GM19240 (cell line): ENCODE measurements at regions not wholly inside any gene's neighbourhood (a gene's known extent, or its start where the extent isn't known, plus 50 kb on each side); places are given as distances from the start of the nearest gene placed in this dataset.
"Not testable (repeated sequence)": the region's sequence is repeated elsewhere in the genome, so short reads cannot be mapped to it uniquely, and the experiment has no call there.

Experiments
- DNase-seq: peaks from one replicate; pipeline ENCODE4 v3.0.0; 2011; ENCODE audit warnings: low spot score; ENCODE audit not compliant: insufficient read length

- no peak for DNase-seq
Measured at GRCh38 chr7:17437586-17437985, 139.1 kb downstream of the AHR start.

DNA sequence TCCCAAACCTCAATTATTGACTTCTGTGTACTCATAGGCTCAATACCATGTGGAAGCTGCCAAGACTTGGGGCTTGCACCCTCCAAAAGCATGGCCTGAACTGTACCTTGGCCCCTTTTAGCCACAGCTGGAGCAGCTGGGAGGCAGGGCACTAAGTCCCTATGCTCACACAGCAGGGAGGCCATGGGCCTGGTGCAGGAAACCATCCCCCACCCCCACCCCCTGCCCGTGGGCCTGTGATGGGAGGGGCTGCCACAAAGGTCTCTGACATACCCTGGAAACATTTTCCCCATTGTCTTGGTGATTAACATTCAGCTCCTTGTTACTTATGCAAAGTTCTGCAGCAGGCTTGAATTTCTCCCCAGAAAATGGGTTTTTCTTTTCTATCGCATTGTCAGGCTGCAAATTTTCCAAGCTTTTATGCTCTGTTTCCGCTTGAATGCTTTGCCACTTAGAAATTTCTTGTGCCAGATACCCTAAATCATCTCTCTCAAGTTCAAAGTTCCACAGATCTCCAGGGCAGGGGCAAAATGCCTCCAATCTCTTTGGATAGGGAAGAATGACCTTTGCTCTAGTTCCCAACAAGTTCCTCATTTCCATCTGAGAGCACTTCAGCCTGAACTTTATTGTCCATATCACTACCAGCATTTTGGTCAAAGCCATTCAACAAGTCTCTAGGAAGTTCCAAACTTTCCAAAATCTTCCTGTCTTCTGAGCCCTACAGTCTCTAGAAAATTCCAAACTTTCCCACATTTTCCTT lies 141.8 kb downstream of the AHR start:
- DNase-seq: not testable (repeated sequence)

DNA sequence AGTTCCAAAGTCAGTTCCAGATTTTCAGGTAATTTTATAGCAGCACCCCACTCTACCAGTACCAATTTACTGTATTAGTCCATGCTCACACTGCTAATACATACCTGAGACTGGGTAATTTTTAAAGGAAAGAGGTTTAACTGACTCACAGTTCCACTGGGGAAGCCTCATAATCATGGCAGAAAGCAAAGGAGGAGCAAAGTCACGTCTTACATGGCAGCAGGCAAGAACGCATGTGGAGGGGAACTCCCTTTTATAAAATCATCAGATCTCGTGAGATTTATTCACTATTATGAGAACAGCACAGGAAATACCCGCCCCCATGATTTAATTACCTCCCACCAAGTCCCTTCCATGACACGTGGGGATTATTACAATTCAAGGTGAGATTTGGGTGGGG lies 142.4 kb downstream of the AHR start:
- DNase-seq: no peak

DNA sequence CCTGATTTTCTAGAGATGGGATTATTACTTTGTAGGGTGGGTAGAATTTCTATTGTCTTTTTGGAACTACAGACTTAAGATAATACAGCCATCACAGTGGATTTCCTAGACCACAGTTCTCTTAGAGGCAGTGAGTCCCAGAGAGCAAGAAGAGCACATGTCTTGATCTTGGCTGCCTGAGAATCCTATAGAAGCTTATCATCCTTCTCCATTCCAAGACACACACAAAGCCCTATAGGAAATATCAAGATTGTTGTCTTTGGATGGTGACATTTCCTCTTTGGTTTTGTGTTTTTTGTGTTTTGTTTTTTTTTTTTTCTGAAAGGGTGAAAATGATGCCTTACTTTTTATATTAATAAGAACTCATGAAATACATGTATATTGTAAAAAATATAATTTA lies 143.1 kb downstream of the AHR start:
- no peak for DNase-seq

- no peak for DNase-seq
Measured at GRCh38 chr7:17444151-17444550, 145.7 kb downstream of the AHR start.

DNA sequence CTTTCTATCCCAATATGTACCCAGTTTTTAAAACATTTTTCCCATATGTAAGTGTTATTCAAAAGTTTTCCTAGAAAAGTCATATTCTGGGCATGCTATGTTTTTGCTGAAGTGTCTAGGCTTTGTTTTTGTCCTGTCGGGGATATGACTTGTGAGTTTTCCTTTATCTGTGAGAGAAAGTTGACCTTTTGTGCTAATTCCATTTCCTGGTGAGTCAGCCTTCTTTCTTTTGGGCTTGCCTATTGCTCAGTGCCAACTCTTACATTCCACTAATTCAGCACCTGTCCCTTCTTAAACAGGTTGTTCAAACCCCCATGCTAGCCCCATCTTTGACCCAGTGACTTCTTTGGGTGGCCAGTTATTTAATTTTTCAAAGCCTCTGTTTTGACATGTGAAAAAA lies 146.2 kb downstream of the AHR start:
- DNase-seq: no peak

- DNase-seq: no peak
Measured at GRCh38 chr7:17446340-17446739, 147.9 kb downstream of the AHR start.

GRCh38 chr7:17447728-17448478 lies 149.5 kb downstream of the AHR start:
- DNase-seq: no peak

- DNase-seq: no peak
Measured at GRCh38 chr7:17448479-17449423, 150.3 kb downstream of the AHR start.

DNA sequence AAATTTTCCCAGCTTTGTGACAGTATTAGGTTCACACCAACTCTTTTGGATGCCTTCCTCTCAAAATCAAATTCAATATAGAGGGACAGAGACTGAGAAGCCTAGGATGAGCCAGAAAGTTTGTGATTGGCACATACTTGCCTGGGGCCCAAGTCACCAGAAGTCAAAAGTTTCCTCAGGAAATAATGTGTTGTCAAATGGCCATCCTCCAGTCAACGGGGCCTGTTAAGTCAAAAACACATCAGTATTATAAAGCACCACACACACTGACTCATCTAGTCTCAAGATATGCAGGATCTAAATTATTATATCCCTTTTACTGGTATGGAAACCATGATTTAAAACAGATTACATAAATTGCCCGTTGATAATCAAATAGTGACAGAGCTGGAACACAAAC lies 158.1 kb downstream of the AHR start:
- DNase-seq: no peak

- DNase-seq: no peak
Measured at GRCh38 chr7:17460001-17460400, 161.5 kb downstream of the AHR start.

GRCh38 chr7:17460665-17461064 lies 162.2 kb downstream of the AHR start:
- DNase-seq: no peak

DNA sequence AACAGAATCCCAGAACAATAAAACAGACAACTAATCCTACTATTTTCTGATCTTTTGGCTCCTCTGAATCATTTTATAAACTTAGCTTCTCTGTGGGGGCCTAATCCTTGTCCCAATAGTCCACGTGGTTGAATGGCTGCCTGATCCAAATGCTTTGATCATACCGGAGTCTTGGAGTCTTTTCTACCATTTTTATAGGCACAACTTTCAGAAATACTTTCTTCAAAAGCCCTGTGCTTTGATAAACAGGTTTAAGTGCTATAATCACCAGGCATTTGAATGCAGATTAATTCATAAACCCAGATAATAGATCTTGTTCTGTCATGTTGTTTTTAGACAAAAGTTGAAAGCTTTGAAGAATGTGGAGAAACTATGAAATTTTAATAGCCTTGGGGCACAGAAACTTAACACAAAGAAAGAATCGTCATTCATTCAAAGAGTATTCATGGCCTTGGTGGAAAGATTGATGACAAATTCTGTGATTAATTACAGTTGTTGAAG lies 163.7 kb downstream of the AHR start:
- DNase-seq: no peak

DNA sequence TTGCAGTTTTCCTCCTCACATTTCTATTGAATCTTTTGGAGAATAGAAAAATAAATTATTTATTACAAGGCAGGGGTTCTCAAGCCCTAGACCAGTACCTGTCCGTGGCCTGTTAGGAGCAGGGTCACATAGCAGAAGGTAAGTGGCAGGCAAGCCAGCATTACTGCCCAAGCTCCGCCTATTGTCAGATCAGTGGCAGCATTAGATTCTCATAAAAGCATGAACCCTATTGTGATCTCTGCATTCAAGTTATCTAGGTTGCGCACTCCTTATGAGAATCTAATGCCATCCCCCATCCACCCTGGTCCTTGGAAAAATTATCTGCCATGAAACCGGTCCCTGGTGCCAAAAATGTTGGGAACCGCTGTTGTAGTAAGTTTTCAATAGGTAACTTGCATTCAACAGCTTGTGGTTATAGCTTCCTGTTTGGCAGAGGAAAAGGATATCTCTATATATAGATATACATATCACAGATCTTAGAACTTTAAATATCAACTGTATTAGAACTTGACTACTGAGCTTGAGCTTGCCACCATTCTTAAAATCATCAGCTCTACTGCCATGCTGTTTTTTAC lies 165.1 kb downstream of the AHR start:
- DNase-seq: no peak

DNA sequence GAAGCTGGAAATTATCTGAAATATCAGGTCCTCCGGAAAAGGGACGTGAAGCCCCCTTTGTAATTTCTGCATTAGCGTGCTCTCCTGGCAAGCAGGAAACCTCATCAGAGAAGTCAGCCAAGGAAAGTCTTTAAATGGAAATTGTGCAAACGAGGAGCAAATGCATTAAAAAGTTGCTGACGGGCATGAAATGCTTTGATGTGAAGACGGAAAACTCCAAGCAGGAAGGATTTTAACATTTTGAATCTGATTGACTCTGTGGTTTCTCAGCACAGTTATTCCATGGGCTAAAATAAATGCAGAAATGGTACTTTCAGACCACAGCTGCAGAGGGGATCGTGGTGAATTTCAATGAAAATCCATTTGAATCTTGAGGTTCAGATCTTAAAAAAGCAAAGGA lies 167.8 kb downstream of the AHR start:
- DNase-seq: no peak

DNA sequence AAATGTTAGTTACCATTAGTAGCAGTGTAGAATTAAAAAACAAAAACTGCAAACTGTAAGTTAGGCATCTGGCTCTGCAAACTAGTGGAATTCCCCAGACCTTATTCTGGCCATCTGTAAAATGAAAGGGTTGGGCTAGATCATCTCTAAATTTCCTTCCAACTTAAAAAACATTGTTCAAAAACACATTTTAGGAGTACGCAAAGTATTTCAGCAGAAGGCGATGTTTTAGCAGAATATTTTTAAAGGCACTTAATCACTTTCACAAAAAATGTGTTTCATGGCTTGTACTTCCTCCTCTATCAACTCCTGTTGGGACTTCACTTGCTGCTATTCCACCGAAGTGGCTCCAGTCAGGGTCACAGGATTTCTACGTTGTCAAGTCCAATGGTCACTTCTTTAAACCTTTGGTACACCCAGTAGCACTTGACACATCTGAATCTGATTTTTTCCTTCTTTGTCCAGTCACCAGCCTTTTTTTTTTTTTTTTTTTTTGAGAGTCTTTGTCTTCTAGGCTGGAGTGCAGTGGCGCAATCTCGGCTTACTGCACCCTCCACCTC lies 169.0 kb downstream of the AHR start:
- no peak for DNase-seq

DNA sequence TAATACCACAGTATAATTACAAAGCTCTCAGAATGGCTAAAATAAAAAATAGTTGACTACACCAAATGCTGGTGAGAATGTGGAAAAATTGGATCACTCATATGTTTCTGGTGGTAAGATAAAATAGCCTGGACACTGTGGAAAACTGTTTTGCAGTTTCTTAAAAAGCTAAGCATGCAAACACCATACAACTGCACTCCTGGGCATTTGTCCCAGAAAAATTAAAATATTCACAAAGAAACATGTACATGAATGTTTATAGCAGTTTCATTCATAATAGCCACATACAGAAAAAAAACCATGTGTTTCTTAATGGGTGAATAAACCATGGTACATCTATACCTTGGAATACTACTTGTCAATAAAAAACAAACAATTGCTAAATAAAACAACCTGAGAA lies 172.9 kb downstream of the AHR start:
- no peak for DNase-seq

- no peak for DNase-seq
Measured at GRCh38 chr7:17472518-17472917, 174.1 kb downstream of the AHR start.

DNA sequence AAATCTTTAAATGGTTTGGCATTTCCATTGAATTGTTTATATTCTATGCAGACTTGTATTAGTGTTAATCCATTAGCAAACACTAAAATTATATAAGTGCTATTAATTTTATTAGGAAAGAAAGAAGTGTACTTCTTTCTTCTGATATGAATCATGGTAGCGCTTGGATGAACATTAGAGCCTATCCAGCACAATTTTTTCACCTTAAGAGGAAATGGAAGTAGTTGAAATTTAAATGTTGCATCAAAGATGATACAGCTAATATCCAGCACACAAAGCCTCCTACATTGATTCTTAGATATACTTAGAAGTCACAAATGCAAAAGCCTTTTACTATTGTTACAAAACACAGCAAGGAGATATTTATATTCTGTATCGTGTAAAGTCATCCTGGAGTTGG lies 174.5 kb downstream of the AHR start:
- DNase-seq: no peak

- no peak for DNase-seq
Measured at GRCh38 chr7:17474724-17475344, 176.4 kb downstream of the AHR start.

DNA sequence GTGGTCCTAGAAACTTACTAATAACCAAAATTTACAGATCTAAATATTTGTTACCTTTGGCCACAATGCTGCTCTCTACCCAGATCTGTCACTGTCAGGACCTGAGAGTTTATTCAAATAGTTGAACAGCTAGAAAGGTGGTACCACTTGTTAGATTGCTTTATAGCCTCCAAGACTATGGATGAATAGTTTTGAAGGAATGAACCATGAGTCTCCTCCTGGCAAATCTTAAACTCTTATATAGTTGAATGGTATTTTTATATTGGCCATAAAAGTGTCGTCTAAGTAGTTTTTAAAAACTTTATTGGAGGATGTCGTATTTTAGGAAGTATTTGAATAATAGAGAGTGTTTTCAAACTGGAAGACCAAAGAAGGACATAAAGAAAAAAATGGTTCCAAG lies 178.7 kb downstream of the AHR start:
- no peak for DNase-seq
